Body of pancreas (tissue), 4 donors: ENCODE measurements at regions not wholly inside any gene's neighbourhood (a gene's known extent, or its start where the extent isn't known, plus 50 kb on each side); places are given as distances from the start of the nearest gene placed in this dataset.

Experiments
- ATAC-seq: fragments of 150-250 bp; one replicate; pipeline ENCODE4 v1.9.1; 2016
- DNase-seq, 4 donors: peaks; one replicate each; pipeline ENCODE4 v3.0.0-alpha.2; 2019
- H3K27ac ChIP-seq, 4 donors: fragments of 200-600 bp; sonication (generic); 1 replicate in 3 of 4; 2 replicates in 1 of 4; pipeline versions ENCODE4 v1.5.1 to v1.6.1; 2016 to 2019; ENCODE audit warnings: mild to moderate bottlenecking in 1 of 4, mixed read lengths in 1 of 4, moderate library complexity in 1 of 4
- H3K27me3 ChIP-seq, 2 donors: fragments of 200-600 bp; sonication (generic); one replicate each; pipeline ENCODE4 v1.6.0; 2016; ENCODE audit warnings: mild to moderate bottlenecking in 1 of 2
- H3K36me3 ChIP-seq, 2 donors: fragments of 200-600 bp; sonication (generic); replicated peaks in 1 of 2; 2 replicates each; pipeline ENCODE4 v1.5.1; 2016; ENCODE audit warnings: low read depth in 2 of 2; ENCODE audit not compliant: insufficient read depth in 1 of 2
- H3K4me1 ChIP-seq: fragments of 200-600 bp; sonication (generic); one replicate; pipeline ENCODE4 v1.6.0; 2016
- H3K4me3 ChIP-seq, 2 donors: fragments of 200-600 bp; sonication (generic); 1 replicate in 1 of 2; 2 replicates in 1 of 2; pipeline ENCODE4 v1.5.1; 2016 to 2019
- H3K9me3 ChIP-seq, 3 donors: fragments of 200-600 bp; sonication (generic); 1 replicate in 2 of 3; 2 replicates in 1 of 3; pipeline ENCODE4 v1.5.1; 2016
- POLR2A ChIP-seq, 3 donors: fragments of 450-650 bp; IDR thresholded peaks; one replicate each; pipeline ENCODE4 v1.6.1; 2016; ENCODE audit warnings: antibody characterized with exemption in 3 of 3, mild to moderate bottlenecking in 2 of 3
- WGBS, 2 donors: methylation state at CpG; one replicate each; pipeline ENCODE4 v1.1.5; 2017; 5-methylcytosine and 5-hydroxymethylcytosine counted together
- intact Hi-C: fragments of 100-400 bp; cut with DNase I; formaldehyde crosslinking; loops from one replicate; pipeline ENCODE4 v1.15.1; 2023
- TF ChIP-seq, protein P1 (sequence below), 7 experiments: fragments of 450-650 bp in 4 of 7; fragments of 200-600 bp in 3 of 7; sonication (generic) in 3 of 7; IDR thresholded peaks; one replicate each; pipeline ENCODE4 v1.5.1; 2016 to 2019; ENCODE audit warnings: antibody characterized with exemption in 7 of 7

DNA sequence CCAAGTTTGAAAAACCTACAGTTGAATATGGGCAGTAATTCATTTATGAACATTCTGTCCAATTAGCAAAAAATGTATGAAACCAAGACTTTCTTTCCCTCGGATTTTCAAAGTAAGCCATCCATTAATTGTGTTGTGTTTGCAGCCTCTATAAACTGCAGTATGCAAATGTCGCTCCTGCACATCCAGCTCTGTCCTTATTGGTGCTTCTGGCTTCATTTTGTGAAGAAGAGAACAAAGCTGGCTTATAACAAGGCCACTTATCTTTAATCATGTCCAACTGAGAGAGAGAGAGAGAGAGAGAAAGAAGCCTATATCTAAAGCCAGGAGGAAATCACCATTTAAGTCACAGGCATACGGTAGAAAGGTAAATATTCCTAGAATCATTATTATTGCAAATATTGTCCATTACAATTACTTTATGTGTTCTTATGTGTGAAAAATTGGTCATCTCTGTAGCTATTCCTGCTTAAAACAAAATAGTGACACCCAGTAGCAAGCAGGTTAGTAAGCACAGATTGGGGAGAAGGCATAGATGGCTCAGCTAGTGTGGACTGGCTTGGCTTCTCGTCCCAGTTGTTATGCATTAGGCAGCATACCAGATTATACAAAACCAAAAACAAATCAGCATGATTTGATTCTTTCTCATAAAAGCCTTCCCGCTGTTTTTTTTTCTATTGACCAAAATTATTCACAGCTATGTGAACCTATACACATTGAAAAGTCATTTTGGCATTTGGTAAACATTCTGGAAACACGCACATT lies 726.4 kb upstream of the SOX11 start:
- TF ChIP-seq, protein P1, sequence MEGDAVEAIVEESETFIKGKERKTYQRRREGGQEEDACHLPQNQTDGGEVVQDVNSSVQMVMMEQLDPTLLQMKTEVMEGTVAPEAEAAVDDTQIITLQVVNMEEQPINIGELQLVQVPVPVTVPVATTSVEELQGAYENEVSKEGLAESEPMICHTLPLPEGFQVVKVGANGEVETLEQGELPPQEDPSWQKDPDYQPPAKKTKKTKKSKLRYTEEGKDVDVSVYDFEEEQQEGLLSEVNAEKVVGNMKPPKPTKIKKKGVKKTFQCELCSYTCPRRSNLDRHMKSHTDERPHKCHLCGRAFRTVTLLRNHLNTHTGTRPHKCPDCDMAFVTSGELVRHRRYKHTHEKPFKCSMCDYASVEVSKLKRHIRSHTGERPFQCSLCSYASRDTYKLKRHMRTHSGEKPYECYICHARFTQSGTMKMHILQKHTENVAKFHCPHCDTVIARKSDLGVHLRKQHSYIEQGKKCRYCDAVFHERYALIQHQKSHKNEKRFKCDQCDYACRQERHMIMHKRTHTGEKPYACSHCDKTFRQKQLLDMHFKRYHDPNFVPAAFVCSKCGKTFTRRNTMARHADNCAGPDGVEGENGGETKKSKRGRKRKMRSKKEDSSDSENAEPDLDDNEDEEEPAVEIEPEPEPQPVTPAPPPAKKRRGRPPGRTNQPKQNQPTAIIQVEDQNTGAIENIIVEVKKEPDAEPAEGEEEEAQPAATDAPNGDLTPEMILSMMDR (IDR thresholded peaks at IDR 0.05): no peak
- TF ChIP-seq POLR2A (IDR thresholded peaks at IDR 0.05): no peak
- Histone ChIP-seq H3K9me3 (no peaks in the 10 kb centered on the region), H3K36me3 (no peaks in the 10 kb centered on the region), H3K4me3 (no peak overlapping the region), H3K27ac (no peak overlapping the region), H3K27me3 (no peaks in the 10 kb centered on the region), H3K4me1 (no peaks in the 10 kb centered on the region)
- DNase-seq (no peak), ATAC-seq (no peak)
- 51 to 55% methylated on average over 6 of the region's 6 CpGs for WGBS, 2 donors
- intact Hi-C loops: no loop called here

GRCh38 chr2:4967206-4967605 lies 725.0 kb upstream of the SOX11 start:
- TF ChIP-seq POLR2A (IDR thresholded peaks at IDR 0.05): no peak
- TF ChIP-seq, protein P1 (IDR thresholded peaks at IDR 0.05): no peak
- Histone ChIP-seq H3K27ac (no peak overlapping the region), H3K4me3 (no peak overlapping the region), H3K36me3 (no peaks in the 10 kb centered on the region), H3K4me1 (no peaks in the 10 kb centered on the region), H3K27me3 (no peaks in the 10 kb centered on the region), H3K9me3 (no peaks in the 10 kb centered on the region)
- 85 to 92% methylated on average over 2 of the region's 2 CpGs for WGBS, 2 donors
- intact Hi-C loops: no loop called here
- ATAC-seq (no peak), DNase-seq (no peak)

DNA sequence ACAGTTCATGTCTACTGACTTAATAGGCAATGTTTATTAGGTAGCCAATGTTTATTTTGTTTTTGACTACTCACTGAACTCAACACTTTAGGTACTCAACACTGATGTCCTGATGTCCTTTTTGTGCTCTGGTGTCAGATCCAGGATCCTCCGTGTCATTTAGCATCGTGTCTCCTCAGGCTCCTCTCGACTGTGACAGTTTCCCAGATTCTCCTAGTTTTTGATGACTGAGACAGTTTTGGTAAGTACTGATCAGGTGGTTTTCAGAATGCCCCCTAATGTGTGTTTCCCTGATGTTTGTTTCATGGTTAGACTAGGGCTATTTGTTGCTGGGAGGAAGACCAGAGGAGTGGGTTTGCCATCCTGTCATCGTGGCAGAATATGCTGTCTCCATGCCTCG lies 719.7 kb upstream of the SOX11 start:
- intact Hi-C loops: no loop called here
- Histone ChIP-seq H3K4me3 (no peak overlapping the region), H3K9me3 (no peaks in the 10 kb centered on the region), H3K36me3 (no peaks in the 10 kb centered on the region), H3K27me3 (no peaks in the 10 kb centered on the region), H3K27ac (no peak overlapping the region), H3K4me1 (no peaks in the 10 kb centered on the region)
- DNase-seq: no peak
- ATAC-seq: no peak
- 62 to 69% methylated on average over 5 of the region's 5 CpGs for WGBS, 2 donors
- TF ChIP-seq POLR2A (IDR thresholded peaks at IDR 0.05): no peak
- TF ChIP-seq, protein P1 (IDR thresholded peaks at IDR 0.05): no peak

- DNase-seq: no peak
- Histone ChIP-seq H3K27me3 (no peaks in the 10 kb centered on the region), H3K4me3 (no peak overlapping the region), H3K36me3 (no peaks in the 10 kb centered on the region), H3K4me1 (no peaks in the 10 kb centered on the region), H3K9me3 (no peaks in the 10 kb centered on the region), H3K27ac (no peak overlapping the region)
- TF ChIP-seq, protein P1 (IDR thresholded peaks at IDR 0.05): no peak
- TF ChIP-seq POLR2A (IDR thresholded peaks at IDR 0.05): no peak
- no peak for ATAC-seq
- intact Hi-C loops: no loop called here
Measured at GRCh38 chr2:4973354-4973753, 718.8 kb upstream of the SOX11 start.

DNA sequence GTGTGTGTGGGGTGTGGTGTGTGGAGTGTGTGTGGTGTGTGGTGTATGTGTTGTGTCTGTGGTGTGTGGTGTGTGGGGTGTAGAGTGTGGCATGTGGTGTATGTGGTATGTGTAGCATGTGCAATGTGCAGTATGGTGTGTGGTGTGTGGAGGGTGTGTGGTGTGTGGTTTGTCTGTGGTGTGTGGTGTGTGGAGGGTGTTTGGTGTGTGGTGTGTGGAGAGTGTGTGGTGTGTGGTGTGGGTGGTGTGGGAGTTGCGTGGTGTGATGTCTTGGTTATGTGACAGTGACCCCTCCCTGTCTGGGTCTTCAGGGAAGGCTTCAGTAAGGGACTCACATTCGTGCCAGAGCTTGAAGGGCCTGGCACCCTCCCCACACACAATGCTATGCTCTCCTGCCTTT lies 718.2 kb upstream of the SOX11 start:
- TF ChIP-seq POLR2A (IDR thresholded peaks at IDR 0.05): no peak
- TF ChIP-seq, protein P1 (IDR thresholded peaks at IDR 0.05): no peak
- no peaks in the 10 kb centered on the region for H3K36me3 ChIP-seq
- H3K27me3 ChIP-seq: no peaks in the 10 kb centered on the region
- 75 to 100% methylated on average over 1 to 2 of the region's 2 CpGs for WGBS, 2 donors
- no peaks in the 10 kb centered on the region for H3K4me1 ChIP-seq
- H3K27ac ChIP-seq: no peak overlapping the region
- no peak overlapping the region for H3K4me3 ChIP-seq
- DNase-seq (no peak), ATAC-seq (no peak)
- intact Hi-C loops: no loop called here
- H3K9me3 ChIP-seq: no peaks in the 10 kb centered on the region
